ENCODE measurements at regions not wholly inside any gene's neighbourhood (a gene's known extent, or its start where the extent isn't known, plus 50 kb on each side); places are given as distances from the start of the nearest gene placed in this dataset.
"Not testable (repeated sequence)": the region's sequence is repeated elsewhere in the genome, so short reads cannot be mapped to it uniquely, and the experiment has no call there.

DNA sequence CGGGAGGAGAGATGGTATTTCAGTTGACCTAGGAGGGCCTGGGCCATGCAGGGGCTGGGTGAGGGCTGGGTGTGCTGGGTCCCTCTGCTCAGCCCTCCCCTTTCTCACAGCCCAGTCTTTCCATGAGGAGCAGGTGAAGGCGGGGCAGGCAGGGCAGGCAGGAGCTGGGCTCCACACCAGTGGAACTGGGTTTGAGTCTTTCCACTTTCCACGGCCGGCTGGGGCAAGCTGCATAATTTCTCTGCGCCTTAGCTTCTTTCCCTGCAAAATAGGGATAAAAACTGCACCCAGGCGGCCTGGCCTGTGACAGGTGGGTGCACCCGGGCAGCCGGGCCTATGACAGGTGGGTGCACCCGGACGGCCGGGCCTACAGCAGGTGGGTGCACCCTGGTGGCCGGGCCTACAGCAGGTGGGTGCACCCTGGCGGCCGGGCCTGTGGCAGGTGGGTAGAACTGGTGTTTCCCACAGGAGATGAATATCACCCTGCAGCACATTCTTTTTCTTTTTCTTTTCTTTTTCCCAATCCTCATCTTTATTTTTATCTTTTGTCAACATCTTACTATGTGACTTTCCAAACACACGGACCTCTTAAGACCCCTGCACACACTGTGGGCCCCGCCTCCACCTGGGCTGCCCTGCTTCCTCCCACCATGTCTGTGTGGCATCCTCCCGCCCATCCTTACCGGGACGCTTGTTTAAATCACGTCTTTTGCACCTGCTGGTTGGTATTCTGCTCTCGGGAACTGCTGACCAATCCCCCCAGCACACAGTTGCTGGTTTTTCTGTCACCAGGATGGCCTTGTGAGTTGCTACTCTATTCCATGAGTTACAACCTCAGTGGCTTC, 111.3 kb downstream of the NPIPB11 start:
- not testable (repeated sequence) for DNase-seq (ENCODE audit: low spot score)

DNA sequence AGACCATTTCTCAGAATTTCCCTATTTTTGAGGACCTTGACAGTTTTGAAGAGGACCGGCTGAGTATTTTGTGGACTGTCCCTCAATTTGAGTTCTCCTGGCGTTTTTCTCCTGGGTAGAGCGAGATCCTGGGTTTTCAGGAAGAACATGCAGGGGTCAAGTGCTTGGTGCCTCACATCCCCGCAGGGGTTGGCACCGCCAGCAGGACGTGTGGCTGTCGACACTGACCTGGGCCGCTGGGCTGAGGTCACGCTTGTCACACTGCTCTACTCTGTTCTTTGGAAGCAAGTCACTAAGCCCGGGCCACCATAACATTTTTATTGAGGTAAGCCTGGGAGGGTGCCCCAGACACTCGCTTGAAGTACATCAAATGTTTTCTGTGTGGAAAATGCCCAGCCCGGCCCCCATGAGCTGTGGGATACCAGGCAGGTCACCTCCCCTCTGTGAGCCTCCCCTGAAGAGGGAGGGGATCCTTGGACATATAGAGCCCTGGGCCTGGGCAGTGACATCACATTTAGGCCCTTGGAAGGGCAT, 112.0 kb downstream of the NPIPB11 start:
- DNase-seq (ENCODE audit: low spot score): not testable (repeated sequence)

DNA sequence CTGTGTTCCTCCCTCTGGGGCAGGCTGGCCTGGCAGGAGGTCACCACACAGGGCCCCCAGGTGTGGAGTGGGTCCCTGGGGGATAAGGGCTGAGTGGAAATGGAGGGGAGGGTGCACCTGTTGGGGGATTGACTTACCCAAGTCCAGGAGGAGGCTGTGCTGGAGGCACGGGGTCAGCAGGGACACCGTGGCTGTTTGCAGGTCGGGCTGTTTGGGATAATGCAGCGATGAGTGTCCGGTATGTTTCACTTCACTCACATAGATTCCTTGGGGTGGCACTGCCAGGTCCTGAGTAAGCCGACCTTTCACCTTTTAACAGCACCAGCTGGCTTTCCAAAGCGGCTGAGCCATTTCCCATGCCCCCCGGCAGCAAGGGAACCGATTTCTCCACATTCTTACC, 113.0 kb downstream of the NPIPB11 start:
- DNase-seq (ENCODE audit: low spot score): peak; percentile 18

DNA sequence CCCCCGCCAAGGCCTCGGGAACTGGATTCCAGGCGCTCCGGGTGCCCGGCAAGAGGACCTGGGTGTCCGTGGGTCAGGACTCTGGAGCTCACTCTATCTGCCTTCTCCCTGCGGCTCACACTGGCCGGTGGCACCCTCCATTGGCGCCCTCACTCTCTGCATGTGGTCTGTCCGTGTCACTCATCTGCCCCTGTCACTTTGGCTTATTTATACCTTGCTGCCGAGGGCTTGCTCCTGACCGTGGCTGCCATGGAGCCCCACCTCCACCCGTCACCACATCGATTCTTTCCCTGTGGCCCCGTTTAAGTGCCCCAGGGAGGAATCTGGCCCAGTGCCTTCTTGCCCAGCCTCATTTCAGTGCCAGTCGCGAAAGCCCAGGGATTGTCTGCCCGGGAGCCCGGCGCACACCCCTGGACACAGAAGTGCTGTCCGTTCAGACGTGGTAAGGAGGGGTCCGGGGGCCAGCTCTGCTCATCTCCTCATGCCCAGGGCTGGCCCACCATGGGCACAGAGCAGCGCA, 113.5 kb downstream of the NPIPB11 start:
- not testable (repeated sequence) for DNase-seq (ENCODE audit: low spot score)

DNA sequence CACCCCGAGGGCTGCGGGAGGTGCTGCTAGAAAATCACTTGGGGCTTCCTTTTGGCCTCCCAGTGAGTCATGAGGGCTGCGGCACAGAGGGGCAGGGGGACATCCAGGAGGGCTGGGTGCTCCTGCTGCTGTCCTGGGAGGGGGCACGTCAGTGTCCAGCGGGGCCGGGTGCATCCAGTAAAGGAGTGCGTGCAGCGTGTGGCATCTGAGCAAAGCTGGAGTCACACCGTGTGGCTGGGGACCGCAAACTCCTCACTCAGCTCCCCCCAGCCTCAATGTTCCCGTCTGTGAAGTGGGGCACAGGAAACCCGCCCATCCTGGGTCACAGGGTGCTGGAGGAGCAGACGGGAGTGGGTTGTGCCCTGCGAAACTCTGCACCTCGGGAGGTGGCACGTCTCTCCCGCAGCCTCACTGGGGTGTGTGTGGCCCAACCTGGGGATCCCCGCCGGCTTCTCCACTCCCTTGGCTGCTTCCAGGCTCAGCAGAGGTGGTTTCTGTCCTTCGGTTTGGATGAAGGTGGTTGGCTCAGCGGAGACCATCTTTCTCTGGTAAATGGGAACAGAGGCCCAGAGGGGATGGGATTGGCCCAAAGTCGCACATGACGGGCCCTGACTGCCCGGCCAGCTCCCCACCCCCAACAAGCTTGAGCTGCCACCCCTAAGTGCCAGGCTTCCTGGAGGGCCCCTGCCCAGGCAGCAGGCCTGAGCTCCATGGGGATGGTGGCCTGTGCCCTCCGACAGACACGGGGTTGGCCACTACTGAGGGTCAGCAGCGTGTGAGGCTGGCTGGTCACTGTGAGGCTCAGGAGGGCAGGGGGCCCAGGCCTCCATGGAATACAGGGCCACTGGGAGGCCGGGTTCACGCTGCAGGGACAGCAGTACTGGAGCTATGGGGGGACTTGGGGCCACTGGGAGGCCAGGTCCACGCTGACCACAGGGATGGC, 114.9 kb downstream of the NPIPB11 start:
- DNase-seq (ENCODE audit: low spot score): not testable (repeated sequence)

DNA sequence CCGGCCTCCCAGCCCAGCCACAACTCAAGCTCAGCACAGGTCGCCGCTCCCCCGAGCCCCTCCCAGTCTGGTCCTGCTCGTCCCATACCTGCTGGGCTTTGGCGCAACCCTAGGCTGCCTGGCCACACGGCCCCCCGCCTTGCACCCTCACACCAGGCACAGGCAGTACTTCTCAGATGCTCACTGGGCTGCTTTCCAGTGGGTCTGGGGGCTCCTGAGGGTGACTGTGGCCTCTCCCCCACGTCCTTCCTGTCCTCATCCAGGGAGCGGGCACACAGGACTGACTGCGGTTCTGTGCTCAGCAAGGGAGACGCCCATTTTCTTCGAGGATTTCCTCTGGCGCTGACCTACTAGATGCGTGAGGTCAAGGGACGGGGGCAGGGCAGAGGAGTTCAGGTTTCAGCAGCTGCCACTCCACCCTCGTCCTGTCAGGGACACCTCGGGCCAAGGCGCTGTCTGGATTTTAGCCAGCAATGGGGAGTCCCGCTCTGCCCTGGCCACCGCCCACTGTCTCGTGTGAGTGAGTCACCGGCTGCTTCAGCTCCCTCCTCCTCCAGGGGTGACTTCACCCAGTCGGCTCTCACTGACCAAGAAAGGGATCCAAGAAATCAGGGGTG, 115.8 kb downstream of the NPIPB11 start:
- peak; percentile 99 for DNase-seq (ENCODE audit: low spot score)

DNA sequence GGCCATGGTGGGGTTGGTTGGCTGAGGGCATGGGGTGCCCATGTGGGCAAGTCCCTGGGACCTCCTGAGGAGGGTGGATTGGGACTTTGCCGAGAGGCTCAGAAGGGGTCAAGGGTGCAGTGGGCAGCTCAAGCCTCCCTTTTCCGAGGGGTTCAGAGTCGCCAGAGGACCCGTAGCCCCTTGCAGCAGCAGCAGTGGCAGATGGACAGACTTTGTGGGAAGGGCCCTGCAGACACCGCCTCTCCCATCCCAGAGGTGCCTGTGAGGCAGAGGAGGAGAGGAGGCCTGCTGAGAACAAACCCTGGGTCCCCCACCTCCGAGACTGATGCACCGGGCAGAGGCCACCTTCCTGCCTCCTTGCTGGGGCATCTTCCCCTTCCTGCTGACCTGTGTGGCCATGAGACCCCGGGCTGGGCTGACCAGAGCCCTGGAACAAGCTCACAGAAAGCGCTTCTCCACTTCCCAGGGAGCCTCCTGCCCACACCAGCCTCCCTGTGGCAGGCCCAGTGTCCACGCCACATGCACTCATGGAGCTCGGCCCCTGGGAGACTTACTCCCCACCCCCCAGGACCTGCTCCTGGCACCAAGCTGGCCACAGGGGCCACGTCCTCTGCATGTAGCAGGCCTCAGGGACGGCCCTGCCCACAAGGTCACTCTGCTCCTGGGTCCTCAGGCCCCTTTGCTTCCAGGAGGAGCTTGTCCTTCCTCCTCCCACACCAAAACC, 116.8 kb downstream of the NPIPB11 start:
- not testable (repeated sequence) for DNase-seq (ENCODE audit: low spot score)

DNA sequence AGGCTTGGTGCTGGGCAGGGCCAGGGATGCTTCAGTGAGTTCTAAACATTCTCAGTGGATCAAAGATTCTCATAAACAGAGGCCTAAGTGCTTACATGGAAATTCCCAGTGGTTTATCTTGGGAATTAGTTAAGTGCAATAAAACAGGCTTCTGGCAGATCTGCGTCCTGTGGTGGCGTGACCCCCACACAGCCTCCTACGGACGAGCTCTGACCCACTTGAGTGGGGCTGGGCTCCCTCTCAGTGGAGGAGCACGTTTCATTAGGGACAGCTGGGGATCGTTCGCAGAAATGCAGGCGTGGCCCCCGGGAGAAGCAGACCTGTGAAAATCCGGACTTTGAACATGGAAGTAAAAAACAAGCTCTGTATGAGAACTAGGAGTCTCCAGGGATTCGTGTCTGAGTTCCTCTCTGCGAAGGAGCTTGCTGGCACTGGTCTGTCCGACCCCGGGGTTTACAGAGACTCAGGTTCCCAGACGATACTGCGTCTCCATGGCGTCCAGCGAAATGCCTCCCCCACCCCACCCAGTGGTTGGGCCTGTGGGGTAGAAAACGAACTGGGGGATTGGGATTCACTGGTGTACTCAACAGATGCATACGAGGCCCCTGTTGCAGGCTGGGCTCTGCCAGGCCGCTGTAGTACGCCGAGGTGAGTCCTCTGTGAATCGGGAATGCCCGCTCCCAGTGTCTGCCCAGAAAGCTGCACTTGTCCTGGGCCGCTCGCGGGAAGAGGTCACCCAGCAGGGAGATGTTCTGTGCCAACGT, 117.6 kb downstream of the NPIPB11 start:
- DNase-seq (ENCODE audit: low spot score): peak; percentile 54

DNA sequence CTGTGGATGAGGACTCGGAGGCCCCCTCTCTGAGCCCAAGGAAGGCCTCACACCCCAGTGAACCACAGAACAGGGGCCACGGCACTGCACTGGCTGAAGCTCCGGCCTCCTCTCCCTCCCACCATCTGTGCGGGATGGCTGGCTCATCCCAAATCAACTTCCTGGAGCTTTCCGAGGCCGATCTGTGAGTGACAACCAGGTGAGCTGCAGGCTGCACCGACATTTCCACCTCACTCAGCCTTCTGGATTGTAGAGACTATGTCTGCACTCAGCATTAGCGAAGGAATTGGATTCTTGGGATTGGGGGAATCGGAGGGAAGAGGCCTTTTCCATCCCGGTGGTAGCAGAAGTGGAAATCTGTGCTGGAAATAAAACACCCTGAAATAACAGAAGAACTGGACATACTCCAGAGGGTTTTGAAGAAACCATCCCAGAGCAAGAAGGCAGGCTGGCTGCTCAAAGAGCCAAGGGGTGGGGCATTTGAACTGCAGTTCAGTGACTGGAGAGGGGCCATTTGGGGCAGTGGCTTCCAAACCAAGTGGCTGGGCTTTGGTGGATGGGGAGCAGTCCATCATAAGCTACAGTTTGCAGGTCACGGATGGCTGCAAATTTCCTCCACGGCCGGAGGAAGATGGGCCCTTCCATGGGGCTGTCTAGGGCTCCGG, 118.5 kb downstream of the NPIPB11 start:
- not testable (repeated sequence) for DNase-seq (ENCODE audit: low spot score)

DNA sequence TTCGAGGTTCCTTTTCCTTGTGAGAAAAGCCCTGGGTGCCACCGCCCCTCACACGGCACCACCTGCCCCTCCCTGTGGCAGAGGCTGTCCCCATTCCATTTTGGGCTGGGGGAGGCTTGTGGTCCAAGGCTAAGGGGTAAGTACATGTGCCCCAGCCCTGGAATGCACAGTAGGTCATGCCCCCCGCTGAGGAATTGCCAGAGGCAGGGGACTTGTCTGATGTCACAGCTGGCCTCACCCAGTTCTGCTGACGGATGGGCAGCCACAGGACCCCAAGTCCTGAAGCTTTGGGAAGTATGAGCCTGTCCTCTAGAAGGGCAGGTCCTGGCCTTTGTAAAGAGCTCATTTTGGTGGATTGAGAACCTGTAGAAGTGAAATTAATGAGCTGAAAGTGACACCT, 119.3 kb downstream of the NPIPB11 start:
- not testable (repeated sequence) for DNase-seq (ENCODE audit: low spot score)

DNA sequence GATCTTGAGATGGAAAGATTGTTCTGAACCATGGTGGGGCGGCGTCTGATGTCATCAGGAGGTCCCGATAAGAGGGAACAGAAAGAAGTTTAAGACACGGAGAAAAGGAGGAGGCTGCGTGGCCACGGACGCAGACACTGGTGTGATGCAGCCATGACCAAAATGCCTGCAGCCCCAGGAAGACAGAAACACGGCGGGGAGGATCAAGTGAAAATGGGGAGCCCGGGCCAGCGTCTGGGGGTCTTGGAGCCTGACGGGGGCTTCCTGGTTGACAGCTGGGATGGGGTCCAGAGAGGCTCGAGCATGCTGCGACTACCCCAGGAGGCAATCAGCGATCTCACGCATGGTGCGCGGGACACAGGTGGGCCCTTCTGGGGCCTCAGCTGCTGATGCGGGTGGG, 119.7 kb downstream of the NPIPB11 start:
- not testable (repeated sequence) for DNase-seq (ENCODE audit: low spot score)

DNA sequence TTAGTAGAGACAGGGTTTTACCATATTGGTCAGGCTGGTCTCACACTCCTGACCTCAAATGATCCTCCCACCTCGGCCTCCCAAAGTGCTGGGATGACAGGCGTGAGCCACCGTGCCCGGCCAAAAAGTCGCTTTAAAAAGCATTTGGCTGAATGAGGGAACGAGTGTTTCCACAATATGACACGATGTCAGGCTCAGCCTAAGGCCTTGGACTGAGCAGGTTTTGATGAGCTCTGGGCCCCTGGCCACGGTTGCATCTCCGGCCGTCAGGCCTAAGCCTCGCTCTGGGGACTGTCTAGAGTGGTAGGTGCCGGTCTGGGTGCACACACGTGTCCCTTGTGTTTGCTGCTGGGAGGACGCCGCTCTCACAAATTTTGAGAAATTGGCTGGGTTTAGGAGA, 120.3 kb downstream of the NPIPB11 start:
- DNase-seq (ENCODE audit: low spot score): not testable (repeated sequence)

DNA sequence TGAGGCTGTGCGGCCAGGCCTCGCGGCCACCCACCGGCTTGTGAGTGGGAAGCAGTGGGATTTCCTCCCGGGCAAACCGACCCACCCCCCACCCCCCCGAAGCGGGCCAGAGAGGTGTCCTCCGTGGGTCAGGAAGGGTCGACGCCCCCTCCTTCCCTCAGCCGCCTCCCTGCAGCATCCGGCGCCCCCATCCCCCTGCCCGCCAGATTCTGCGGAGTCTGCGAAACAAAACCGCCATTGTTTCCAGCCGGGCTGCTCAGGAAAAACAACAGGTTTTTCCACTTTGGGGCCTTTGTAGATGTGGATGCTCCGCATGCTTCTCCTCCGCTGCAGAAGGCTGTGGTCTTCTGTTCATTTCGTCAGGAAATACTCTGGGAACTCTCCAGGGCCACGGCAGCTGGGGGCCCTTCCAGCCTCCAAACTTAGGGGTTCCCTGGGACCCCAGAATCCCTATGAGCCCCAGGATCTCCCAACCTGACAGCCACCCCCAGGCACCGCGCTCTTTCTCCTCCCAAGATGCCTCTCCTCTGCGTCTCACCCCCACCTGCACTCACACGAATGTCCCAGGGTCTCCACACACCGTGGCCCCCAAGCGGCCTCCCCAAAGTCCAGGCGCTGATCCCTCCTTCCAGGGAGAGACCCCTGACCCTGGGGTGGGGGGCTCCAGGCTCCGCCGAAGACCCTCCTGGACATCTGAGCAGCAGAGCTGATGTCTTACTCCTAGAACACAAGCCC, 121.2 kb downstream of the NPIPB11 start:
- peak; percentile 10 for DNase-seq (ENCODE audit: low spot score)

DNA sequence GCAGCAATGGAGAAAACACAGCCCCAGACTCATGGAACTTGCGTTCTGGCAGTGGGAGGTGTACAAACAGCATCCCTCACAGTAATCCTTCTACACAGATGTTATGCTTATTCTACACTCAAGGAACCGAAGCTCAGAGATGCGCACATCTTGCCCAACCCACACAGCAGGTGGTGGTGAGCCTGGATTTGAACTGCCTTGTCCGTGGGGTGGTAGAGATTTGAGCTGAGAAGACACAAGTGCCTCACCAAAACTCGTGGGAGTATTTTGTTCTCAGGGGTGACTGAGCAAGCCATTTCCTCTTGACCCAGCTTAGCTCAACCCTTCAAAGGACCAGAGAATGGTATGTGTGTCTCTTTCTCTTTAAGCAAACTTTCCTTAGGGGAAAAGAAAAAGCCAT, 121.8 kb downstream of the NPIPB11 start:
- DNase-seq (ENCODE audit: low spot score): not testable (repeated sequence)

DNA sequence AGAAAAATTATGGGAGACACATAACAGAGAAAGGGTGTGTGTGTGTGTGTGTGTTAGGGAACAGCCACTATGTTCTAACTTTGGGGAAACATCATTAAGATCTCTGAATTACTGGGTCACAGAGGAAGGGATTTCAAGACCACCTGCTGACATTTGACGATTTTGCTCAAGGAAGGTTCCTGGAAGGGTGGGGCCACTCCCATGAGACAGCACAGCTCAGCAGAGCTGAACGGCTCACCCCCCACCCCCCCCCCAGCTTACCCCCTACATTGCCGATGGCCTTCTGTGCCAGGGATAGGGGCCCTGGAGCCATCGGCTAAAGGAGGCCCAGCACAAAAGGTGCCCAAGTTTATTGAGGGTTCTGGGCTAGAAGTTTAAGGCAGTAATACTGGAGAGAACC, 122.4 kb downstream of the NPIPB11 start:
- DNase-seq (ENCODE audit: low spot score): not testable (repeated sequence)

DNA sequence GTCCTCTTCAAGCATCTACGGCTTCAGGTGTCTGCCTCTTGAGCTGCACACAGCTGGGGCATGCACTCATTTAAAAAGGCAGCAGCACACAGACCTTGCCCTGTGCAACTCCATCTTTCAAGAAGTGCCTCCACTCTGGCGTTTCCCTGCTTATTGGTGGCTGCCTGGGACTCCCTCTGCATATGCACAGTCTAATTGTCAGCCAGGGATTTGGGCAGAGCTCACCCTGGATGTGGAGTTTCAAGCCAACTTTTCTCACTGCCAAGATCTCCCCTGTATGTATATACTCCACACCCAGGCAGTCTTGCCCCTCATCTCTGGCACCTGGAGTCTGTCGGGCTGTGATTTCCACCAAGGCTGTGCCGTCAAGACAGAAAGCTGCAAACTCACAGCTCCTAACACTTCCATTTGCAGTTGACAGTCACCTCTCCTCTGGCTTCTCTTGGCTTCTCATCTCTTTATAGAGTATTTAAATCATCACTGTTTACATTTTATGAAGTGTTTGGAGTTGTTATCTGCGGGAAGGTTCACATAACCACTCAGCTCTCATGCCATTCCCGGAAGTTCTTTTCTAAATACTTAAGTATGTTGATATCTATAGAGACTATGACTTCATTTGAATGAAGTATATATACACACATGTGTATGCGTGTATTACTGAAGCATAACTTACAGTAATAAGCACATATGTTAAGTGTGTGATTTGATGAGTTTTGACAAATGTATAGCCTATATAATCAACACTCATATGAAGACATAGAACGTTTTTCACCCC, 128.2 kb downstream of the NPIPB11 start:
- not testable (repeated sequence) for DNase-seq (ENCODE audit: low spot score)

DNA sequence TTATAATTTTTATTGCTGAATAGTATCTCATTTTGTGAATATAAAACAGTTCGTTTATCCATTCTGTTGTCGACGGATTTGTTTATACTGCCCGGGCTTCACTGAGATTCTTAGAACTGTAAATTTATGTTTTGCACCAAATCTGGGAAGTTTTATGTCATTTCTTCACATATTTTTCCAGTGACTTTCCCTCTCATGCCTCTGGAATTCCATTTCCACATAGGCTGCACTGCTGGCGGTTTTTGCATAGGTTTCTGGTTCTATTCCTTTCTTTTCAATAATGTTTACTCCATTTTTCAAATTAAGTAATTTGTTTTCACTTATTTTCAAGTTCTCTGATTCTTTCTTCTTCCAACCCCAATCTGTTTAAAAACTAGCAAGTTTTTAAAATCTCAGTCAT, 130.1 kb downstream of the NPIPB11 start:
- not testable (repeated sequence) for DNase-seq (ENCODE audit: low spot score)

Data from kidney tubule cell (primary cell).